OCI-LY3 (cell line): ENCODE measurements at regions not wholly inside any gene's neighbourhood (a gene's known extent, or its start where the extent isn't known, plus 50 kb on each side); places are given as distances from the start of the nearest gene placed in this dataset.

Source experiments
- EZH2phosphoT487 ChIP-seq: fragments of 200-600 bp; shearing (Covaris generic); IDR thresholded peaks from 2 replicates; pipeline ENCODE4 v1.6.1; 2018; ENCODE audit warnings: antibody characterized with exemption, mixed run types, low read depth
- TF ChIP-seq, protein P1 (sequence below): fragments of 200-600, 300-600 bp; sonication (generic); IDR thresholded peaks from 2 replicates; pipeline ENCODE4 v1.5.1; 2014; ENCODE audit warnings: antibody characterized with exemption, low read length, low read depth

DNA sequence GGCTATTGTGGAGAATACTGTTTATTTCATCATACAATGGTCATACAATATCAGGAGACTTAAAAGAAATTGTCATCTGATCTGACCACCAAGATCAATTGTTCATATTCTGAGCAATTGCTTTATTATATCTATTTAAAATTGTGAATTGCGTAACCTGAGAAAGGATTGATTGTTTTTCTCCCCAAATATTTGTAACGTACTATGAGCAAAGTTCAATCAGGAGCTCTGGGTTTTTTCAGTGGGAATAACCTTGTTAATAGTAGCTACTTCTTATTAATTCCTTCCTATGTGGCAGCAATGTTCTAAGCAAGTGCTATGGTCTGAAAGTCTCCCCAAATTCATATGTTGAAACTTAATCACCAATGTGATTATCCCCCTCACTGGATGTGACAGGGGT is 323.1 kb downstream of the ZPLD1 start:
- TF ChIP-seq, protein P1, sequence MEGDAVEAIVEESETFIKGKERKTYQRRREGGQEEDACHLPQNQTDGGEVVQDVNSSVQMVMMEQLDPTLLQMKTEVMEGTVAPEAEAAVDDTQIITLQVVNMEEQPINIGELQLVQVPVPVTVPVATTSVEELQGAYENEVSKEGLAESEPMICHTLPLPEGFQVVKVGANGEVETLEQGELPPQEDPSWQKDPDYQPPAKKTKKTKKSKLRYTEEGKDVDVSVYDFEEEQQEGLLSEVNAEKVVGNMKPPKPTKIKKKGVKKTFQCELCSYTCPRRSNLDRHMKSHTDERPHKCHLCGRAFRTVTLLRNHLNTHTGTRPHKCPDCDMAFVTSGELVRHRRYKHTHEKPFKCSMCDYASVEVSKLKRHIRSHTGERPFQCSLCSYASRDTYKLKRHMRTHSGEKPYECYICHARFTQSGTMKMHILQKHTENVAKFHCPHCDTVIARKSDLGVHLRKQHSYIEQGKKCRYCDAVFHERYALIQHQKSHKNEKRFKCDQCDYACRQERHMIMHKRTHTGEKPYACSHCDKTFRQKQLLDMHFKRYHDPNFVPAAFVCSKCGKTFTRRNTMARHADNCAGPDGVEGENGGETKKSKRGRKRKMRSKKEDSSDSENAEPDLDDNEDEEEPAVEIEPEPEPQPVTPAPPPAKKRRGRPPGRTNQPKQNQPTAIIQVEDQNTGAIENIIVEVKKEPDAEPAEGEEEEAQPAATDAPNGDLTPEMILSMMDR: no peak
- no peak for TF ChIP-seq EZH2phosphoT487
